SK-N-SH (cell line): ENCODE measurements at regions not wholly inside any gene's neighbourhood (a gene's known extent, or its start where the extent isn't known, plus 50 kb on each side); places are given as distances from the start of the nearest gene placed in this dataset.

Source experiments
- CTCF ChIP-seq: fragments of 200-600 bp; sonication (generic); IDR thresholded peaks from 2 replicates; pipeline ENCODE4 v1.6.1; 2017; ENCODE audit warnings: antibody characterized with exemption, mild to moderate bottlenecking, moderate library complexity
- EZH2phosphoT487 ChIP-seq: fragments of 200-600 bp; sonication (generic); IDR thresholded peaks from 2 replicates; pipeline ENCODE4 v1.6.1; 2017; ENCODE audit warnings: low read depth, mixed run types, mild to moderate bottlenecking, antibody characterized with exemption, moderate library complexity, borderline replicate concordance
- FOXM1 ChIP-seq: IDR thresholded peaks from 2 replicates; pipeline ENCODE4 v1.4.0; 2012; ENCODE audit warnings: low read depth, mild to moderate bottlenecking
- GABPA ChIP-seq: IDR thresholded peaks from 2 replicates; pipeline ENCODE4 v1.4.0; 2012; ENCODE audit warnings: low read depth, mild to moderate bottlenecking
- MAX ChIP-seq: IDR thresholded peaks from 2 replicates; pipeline ENCODE4 v1.4.0; 2012; ENCODE audit warnings: low read depth
- NRF1 ChIP-seq: IDR thresholded peaks from 2 replicates; pipeline ENCODE4 v1.6.1; 2012; ENCODE audit warnings: low read depth, mild to moderate bottlenecking, low read length
- POLR2AphosphoS5 ChIP-seq: IDR thresholded peaks from 2 replicates; pipeline ENCODE4 v1.6.1; 2012; ENCODE audit warnings: low read depth, low read length
- RAD21 ChIP-seq: IDR thresholded peaks from 2 replicates; pipeline ENCODE4 v1.6.1; 2012; ENCODE audit warnings: mild to moderate bottlenecking, low read length
- REST ChIP-seq: IDR thresholded peaks from 2 replicates; pipeline ENCODE4 v1.6.1; 2012; ENCODE audit warnings: mild to moderate bottlenecking, low read depth, low read length, moderate library complexity
- TAF1 ChIP-seq: IDR thresholded peaks from 2 replicates; pipeline ENCODE4 v1.6.1; 2012; ENCODE audit warnings: low read depth, mild to moderate bottlenecking, low read length, moderate library complexity, borderline replicate concordance
- TCF12 ChIP-seq: IDR thresholded peaks from 2 replicates; pipeline ENCODE4 v1.4.0; 2012
- ZBTB33 ChIP-seq: IDR thresholded peaks from 2 replicates; pipeline ENCODE4 v1.4.0; 2012; ENCODE audit warnings: low read depth, borderline replicate concordance

- TF ChIP-seq CTCF (no peak), TCF12 (no peak), RAD21 (no peak), EZH2phosphoT487 (no peak), NRF1 (no peak), MAX (no peak), TAF1 (no peak), GABPA (no peak), ZBTB33 (no peak), REST (no peak), POLR2AphosphoS5 (no peak), FOXM1 (no peak)
These were observed 53.2 kb upstream of the SLC4A10 start for GRCh38 chr2:161571051-161571429.
